ENCODE measurements at regions not wholly inside any gene's neighbourhood (a gene's known extent, or its start where the extent isn't known, plus 50 kb on each side); places are given as distances from the start of the nearest gene placed in this dataset.

DNA sequence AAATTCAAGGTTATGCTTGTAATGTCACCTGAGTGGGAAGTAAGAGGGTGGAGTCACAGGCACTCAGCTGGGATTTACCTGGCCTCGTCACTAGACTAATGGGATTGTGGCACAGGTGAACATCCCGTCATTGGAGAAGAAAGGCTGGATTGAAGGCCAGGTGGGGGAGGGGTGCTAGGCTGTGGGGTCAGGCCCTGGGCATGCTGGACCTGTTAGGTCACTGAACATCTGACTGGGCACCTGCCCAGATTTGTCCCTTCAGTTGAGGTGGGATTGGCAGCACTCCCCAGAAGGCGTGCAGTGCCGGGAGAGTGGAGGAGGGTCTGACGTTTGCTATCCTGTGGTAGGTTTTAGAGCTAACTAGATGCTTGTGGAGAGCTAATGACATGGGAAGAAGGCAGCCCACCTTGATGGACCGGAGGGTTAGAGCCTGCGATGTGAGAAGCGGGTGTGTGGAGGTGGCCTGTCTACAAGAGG is 161.5 kb upstream of the ZNF267 start:
- H3K36me3 ChIP-seq: peaks cover 9 to 36% (median 23%) of the 10 kb centered on the region in 4 donors
- H3K4me3 ChIP-seq: no peak overlapping the region
- peaks cover 15 to 30% (median 23%) of the 10 kb centered on the region in 4 donors for H3K4me1 ChIP-seq
- H3K9me3 ChIP-seq: no peaks in the 10 kb centered on the region
- H3K27ac ChIP-seq (replicated peaks in 1 of 4): no peak overlapping the region
- no peaks in the 10 kb centered on the region for H3K27me3 ChIP-seq
- intact Hi-C loops (cut with DNase I): loop anchor here (10.0 kb wide), 1 partner anchor 163 kb away; the partner anchor contains the start of gene ZNF267
- no peak for DNase-seq (ENCODE audit: extremely low spot score)
- no peak for TF ChIP-seq POLR2AphosphoS5 (IDR thresholded peaks at IDR 0.05)
- no peak for TF ChIP-seq CTCF (IDR thresholded peaks at IDR 0.05)
- TF ChIP-seq EP300 (IDR thresholded peaks at IDR 0.05): no peak
- TF ChIP-seq POLR2A (IDR thresholded peaks at IDR 0.05; ENCODE audit: low read depth): no peak
- WGBS: 96% methylated on average over 8 of the region's 8 CpGs

- Histone ChIP-seq H3K9me3 (no peaks in the 10 kb centered on the region), H3K27me3 (no peaks in the 10 kb centered on the region), H3K36me3 (peaks cover 0 to 29% (median 12%) of the 10 kb centered on the region in 4 donors), H3K4me3 (peak overlapping the region; percentile 74 to 98 (median 90)), H3K4me1 (peaks cover 15 to 35% (median 24%) of the 10 kb centered on the region in 4 donors), H3K27ac (replicated peaks in 1 of 4) (peak overlapping the region; percentile 88 to 96 (median 94))
- intact Hi-C loops (cut with DNase I): loop anchor here (10.0 kb wide), 1 partner anchor 161 kb away; the partner anchor contains the start of gene ZNF267
- TF ChIP-seq POLR2AphosphoS5 (IDR thresholded peaks at IDR 0.05) (peak; percentile 88 to 93), POLR2A (IDR thresholded peaks at IDR 0.05; ENCODE audit: low read depth) (peak; percentile 57), CTCF (IDR thresholded peaks at IDR 0.05) (no peak)
- 0% methylated on average over 35 of the region's 59 CpGs for WGBS
- DNase-seq (ENCODE audit: extremely low spot score): peak; percentile 99
Observed at GRCh38 chr16:31713071-31713944, 160.3 kb upstream of the ZNF267 start.

- TF ChIP-seq CTCF (IDR thresholded peaks at IDR 0.05): peak in 2 of 3 experiments; percentile 10 to 11
- TF ChIP-seq POLR2A (IDR thresholded peaks at IDR 0.05; ENCODE audit: low read depth): no peak
- no peaks in the 10 kb centered on the region for H3K9me3 ChIP-seq
- peak overlapping the region; percentile 88 to 96 (median 94) for H3K27ac ChIP-seq (replicated peaks in 1 of 4)
- DNase-seq (ENCODE audit: extremely low spot score): no peak
- H3K27me3 ChIP-seq: no peaks in the 10 kb centered on the region
- WGBS: 41% methylated on average over 11 of the region's 12 CpGs
- H3K4me3 ChIP-seq: peak overlapping the region; percentile 74 to 98 (median 90)
- intact Hi-C loops (cut with DNase I): loop anchor here (10.0 kb wide), 1 partner anchor 161 kb away; the partner anchor contains the start of gene ZNF267
- H3K36me3 ChIP-seq: peaks cover 0 to 20% (median 7%) of the 10 kb centered on the region in 4 donors
- H3K4me1 ChIP-seq: peaks cover 23 to 44% (median 33%) of the 10 kb centered on the region in 4 donors
Observed at GRCh38 chr16:31713945-31714902, 159.4 kb upstream of the ZNF267 start.

- peaks cover 0 to 17% (median 5%) of the 10 kb centered on the region in 4 donors for H3K36me3 ChIP-seq
- H3K27ac ChIP-seq (replicated peaks in 1 of 4): no peak overlapping the region
- peaks cover 27 to 50% (median 38%) of the 10 kb centered on the region in 4 donors for H3K4me1 ChIP-seq
- no peaks in the 10 kb centered on the region for H3K9me3 ChIP-seq
- DNase-seq (ENCODE audit: extremely low spot score): no peak
- WGBS: 67% methylated on average over 2 of the region's 2 CpGs
- no peak for TF ChIP-seq POLR2AphosphoS5 (IDR thresholded peaks at IDR 0.05)
- no peak for TF ChIP-seq POLR2A (IDR thresholded peaks at IDR 0.05; ENCODE audit: low read depth)
- TF ChIP-seq EP300 (IDR thresholded peaks at IDR 0.05): no peak
- H3K27me3 ChIP-seq: no peaks in the 10 kb centered on the region
- H3K4me3 ChIP-seq: no peak overlapping the region
- intact Hi-C loops (cut with DNase I): loop anchor here (10.0 kb wide), 1 partner anchor 160 kb away; the partner anchor contains the start of gene ZNF267
Observed at GRCh38 chr16:31714903-31715504, 158.6 kb upstream of the ZNF267 start.

All from esophagus muscularis mucosa (tissue), 4 donors.